ENCODE measurements at regions not wholly inside any gene's neighbourhood (a gene's known extent, or its start where the extent isn't known, plus 50 kb on each side); places are given as distances from the start of the nearest gene placed in this dataset.

- TF ChIP-seq POLR2A (IDR thresholded peaks at IDR 0.05) (no peak), CTCF (IDR thresholded peaks at IDR 0.05) (no peak)
Observed at GRCh38 chr11:127233998-127234397, 233.4 kb upstream of the KIRREL3 start.

Measured in uterus (tissue), 2 donors.